ENCODE measurements at regions not wholly inside any gene's neighbourhood (a gene's known extent, or its start where the extent isn't known, plus 50 kb on each side); places are given as distances from the start of the nearest gene placed in this dataset.

GRCh38 chr5:66353186-66353585 lies 209.1 kb downstream of the SREK1 start:
- TF ChIP-seq POLR2A (IDR thresholded peaks at IDR 0.05) = no peak
- TF ChIP-seq CTCF (IDR thresholded peaks at IDR 0.05) = no peak
